ENCODE measurements at regions not wholly inside any gene's neighbourhood (a gene's known extent, or its start where the extent isn't known, plus 50 kb on each side); places are given as distances from the start of the nearest gene placed in this dataset.

- DNase-seq (ENCODE audit: low spot score): no peak
Measured at GRCh38 chr22:47724030-47724429, 961.6 kb downstream of the TBC1D22A start.

GRCh38 chr22:47718337-47718736 is 955.9 kb downstream of the TBC1D22A start:
- DNase-seq (ENCODE audit: low spot score): no peak

GRCh38 chr22:47716890-47717615 is 954.6 kb downstream of the TBC1D22A start:
- no peak for DNase-seq (ENCODE audit: low spot score)

GRCh38 chr22:47715866-47716578 is 953.6 kb downstream of the TBC1D22A start:
- DNase-seq (ENCODE audit: low spot score): no peak

GRCh38 chr22:47713941-47714340 is 951.5 kb downstream of the TBC1D22A start:
- DNase-seq (ENCODE audit: low spot score): no peak

GRCh38 chr22:47710135-47710534 is 947.7 kb downstream of the TBC1D22A start:
- no peak for DNase-seq (ENCODE audit: low spot score)

GRCh38 chr22:47705350-47705749 is 942.9 kb downstream of the TBC1D22A start:
- no peak for DNase-seq (ENCODE audit: low spot score)

- DNase-seq (ENCODE audit: low spot score): no peak
Measured at GRCh38 chr22:47698906-47699305, 936.5 kb downstream of the TBC1D22A start.

GRCh38 chr22:47697861-47698260 is 935.4 kb downstream of the TBC1D22A start:
- DNase-seq (ENCODE audit: low spot score): no peak

- DNase-seq (ENCODE audit: low spot score): no peak
Measured at GRCh38 chr22:47696776-47697175, 934.3 kb downstream of the TBC1D22A start.

GRCh38 chr22:47695176-47695575 is 932.7 kb downstream of the TBC1D22A start:
- peak; percentile 22 for DNase-seq (ENCODE audit: low spot score)

- no peak for DNase-seq (ENCODE audit: low spot score)
Measured at GRCh38 chr22:47694536-47695130, 932.2 kb downstream of the TBC1D22A start.

GRCh38 chr22:47693606-47694005 is 931.2 kb downstream of the TBC1D22A start:
- DNase-seq (ENCODE audit: low spot score): peak; percentile 15

GRCh38 chr22:47692811-47693210 is 930.4 kb downstream of the TBC1D22A start:
- peak; percentile 22 for DNase-seq (ENCODE audit: low spot score)

- peak; percentile 26 for DNase-seq (ENCODE audit: low spot score)
Measured at GRCh38 chr22:47691152-47691895, 928.9 kb downstream of the TBC1D22A start.

- DNase-seq (ENCODE audit: low spot score): no peak
Measured at GRCh38 chr22:47690586-47690985, 928.1 kb downstream of the TBC1D22A start.

- peak; percentile 27 for DNase-seq (ENCODE audit: low spot score)
Measured at GRCh38 chr22:47690166-47690565, 927.7 kb downstream of the TBC1D22A start.

- DNase-seq (ENCODE audit: low spot score): peak; percentile 22
Measured at GRCh38 chr22:47687776-47688175, 925.3 kb downstream of the TBC1D22A start.

- DNase-seq (ENCODE audit: low spot score): peak; percentile 11
Measured at GRCh38 chr22:47687346-47687655, 924.9 kb downstream of the TBC1D22A start.

GRCh38 chr22:47686594-47687345 is 924.3 kb downstream of the TBC1D22A start:
- peak; percentile 18 for DNase-seq (ENCODE audit: low spot score)

- DNase-seq (ENCODE audit: low spot score): peak; percentile 14
Measured at GRCh38 chr22:47681411-47682165, 919.1 kb downstream of the TBC1D22A start.
